ENCODE measurements at regions not wholly inside any gene's neighbourhood (a gene's known extent, or its start where the extent isn't known, plus 50 kb on each side); places are given as distances from the start of the nearest gene placed in this dataset.

GRCh38 chr20:22411286-22411626 lies 173.1 kb downstream of the FOXA2 start:
- Mint-ChIP-seq H3K27me3 (ENCODE audit: low read depth) (peaks cover 89% of the 10 kb centered on the region), H3K4me3 (no peak overlapping the region), H3K27ac (ENCODE audit: unreplicated experiment) (no peak overlapping the region), H3K9me3 (peaks cover 6% of the 10 kb centered on the region), H3K4me1 (peaks cover 12% of the 10 kb centered on the region), H3K36me3 (ENCODE audit: low read depth) (no peaks in the 10 kb centered on the region)
- no peak for DNase-seq (ENCODE audit: low read depth, low spot score)
- TF ChIP-seq CTCF (conservative IDR thresholded peaks at IDR 0.05): no peak

- Mint-ChIP-seq H3K27me3 (ENCODE audit: low read depth) (peaks cover 88% of the 10 kb centered on the region), H3K9me3 (peaks cover 6% of the 10 kb centered on the region), H3K27ac (ENCODE audit: unreplicated experiment) (no peak overlapping the region), H3K36me3 (ENCODE audit: low read depth) (no peaks in the 10 kb centered on the region), H3K4me3 (no peak overlapping the region), H3K4me1 (peaks cover 12% of the 10 kb centered on the region)
- no peak for DNase-seq (ENCODE audit: low read depth, low spot score)
- TF ChIP-seq CTCF (conservative IDR thresholded peaks at IDR 0.05): no peak
These were observed 173.7 kb downstream of the FOXA2 start for GRCh38 chr20:22410556-22411130.

- no peak for TF ChIP-seq CTCF (conservative IDR thresholded peaks at IDR 0.05)
- Mint-ChIP-seq H3K27me3 (ENCODE audit: low read depth) (peaks cover 88% of the 10 kb centered on the region), H3K27ac (ENCODE audit: unreplicated experiment) (no peak overlapping the region), H3K9me3 (peaks cover 6% of the 10 kb centered on the region), H3K36me3 (ENCODE audit: low read depth) (no peaks in the 10 kb centered on the region), H3K4me1 (peaks cover 14% of the 10 kb centered on the region), H3K4me3 (no peak overlapping the region)
- no peak for DNase-seq (ENCODE audit: low read depth, low spot score)
These were observed 175.6 kb downstream of the FOXA2 start for GRCh38 chr20:22408521-22409402.

GRCh38 chr20:22407237-22408193 lies 176.9 kb downstream of the FOXA2 start:
- Mint-ChIP-seq H3K27ac (ENCODE audit: unreplicated experiment) (no peak overlapping the region), H3K4me1 (peaks cover 19% of the 10 kb centered on the region), H3K9me3 (peaks cover 6% of the 10 kb centered on the region), H3K4me3 (no peak overlapping the region), H3K36me3 (ENCODE audit: low read depth) (no peaks in the 10 kb centered on the region), H3K27me3 (ENCODE audit: low read depth) (peaks cover 88% of the 10 kb centered on the region)
- no peak for TF ChIP-seq CTCF (conservative IDR thresholded peaks at IDR 0.05)
- no peak for DNase-seq (ENCODE audit: low read depth, low spot score)

- H3K9me3 Mint-ChIP-seq: peaks cover 3% of the 10 kb centered on the region
- peak overlapping the region; percentile 17 for H3K4me3 Mint-ChIP-seq
- H3K27ac Mint-ChIP-seq (ENCODE audit: unreplicated experiment): no peak overlapping the region
- no peak for DNase-seq (ENCODE audit: low read depth, low spot score)
- no peak for TF ChIP-seq CTCF (conservative IDR thresholded peaks at IDR 0.05)
- H3K27me3 Mint-ChIP-seq (ENCODE audit: low read depth): peaks cover 93% of the 10 kb centered on the region
- H3K36me3 Mint-ChIP-seq (ENCODE audit: low read depth): no peaks in the 10 kb centered on the region
- peaks cover 19% of the 10 kb centered on the region for H3K4me1 Mint-ChIP-seq
These were observed 179.8 kb downstream of the FOXA2 start for GRCh38 chr20:22404419-22405170.

All from neural crest cell (in vitro differentiated cells).